IMR-90 (cell line): ENCODE measurements at regions not wholly inside any gene's neighbourhood (a gene's known extent, or its start where the extent isn't known, plus 50 kb on each side); places are given as distances from the start of the nearest gene placed in this dataset.

Source experiments
- ATAC-seq: fragments of 200-7000 bp; cut with Tn5 transposase; 2 replicates; pipeline ENCODE4 v1.9.1; 2020; ENCODE audit warnings: low read depth, mild to moderate bottlenecking, moderate library complexity
- BruUV-seq: library from RNA; stranded (reverse); fragments of 400-500 nt; replicated peaks from 2 replicates; lab custom pipeline; 2021; lab: Mats Ljungman, UMichigan
- CTCF ChIA-PET: fragments of 300-600 bp; formaldehyde crosslinking; extraction: SDS; loops from one replicate; lab custom pipeline; 2021; ENCODE audit warnings: antibody characterized with exemption; lab: Yijun Ruan, JAX
- POLR2A ChIA-PET: fragments of 300-600 bp; sonication (Branson Sonifier 250); formaldehyde crosslinking; loops from one replicate; lab custom pipeline; 2022; ENCODE audit warnings: antibody characterized with exemption; ENCODE audit not compliant: unreplicated experiment; lab: Charles Lee
- DNase-seq: peaks from one replicate; pipeline ENCODE4 v3.0.0; 2013
- H2AFZ ChIP-seq: replicated peaks from 2 replicates; pipeline ENCODE3; 2013; ENCODE audit warnings: low read length, mild to moderate bottlenecking; ENCODE audit not compliant: poor library complexity
- H2AK5ac ChIP-seq: 2 replicates; pipeline ENCODE4 v1.6.1; 2013; ENCODE audit warnings: low read depth, low read length, inconsistent platforms
- H2AK9ac ChIP-seq: replicated peaks from 2 replicates; pipeline ENCODE3; 2013; ENCODE audit warnings: mild to moderate bottlenecking, low read depth, low read length, moderate library complexity; ENCODE audit not compliant: poor library complexity
- H2BK120ac ChIP-seq: 2 replicates; pipeline ENCODE4 v1.6.1; 2013; ENCODE audit warnings: low read depth, low read length, inconsistent platforms
- H2BK15ac ChIP-seq: 3 replicates; pipeline ENCODE4 v1.6.1; 2013; ENCODE audit warnings: low read depth, low read length, inconsistent platforms
- H2BK20ac ChIP-seq: 2 replicates; pipeline ENCODE4 v1.6.1; 2013; ENCODE audit warnings: low read depth, mild to moderate bottlenecking, inconsistent platforms, low read length, moderate library complexity
- H2BK5ac ChIP-seq: 2 replicates; pipeline ENCODE4 v1.6.1; 2013; ENCODE audit warnings: mild to moderate bottlenecking, low read depth, low read length, inconsistent platforms; ENCODE audit not compliant: poor library complexity, severe bottlenecking
- H3K14ac ChIP-seq: replicated peaks from 2 replicates; pipeline ENCODE4 v1.6.1; 2013; ENCODE audit warnings: low read depth, low read length, inconsistent platforms
- H3K18ac ChIP-seq: 2 replicates; pipeline ENCODE4 v1.6.1; 2013; ENCODE audit warnings: low read depth, low read length, control low read depth
- H3K23ac ChIP-seq: 2 replicates; pipeline ENCODE4 v1.6.1; 2013; ENCODE audit warnings: low read depth, low read length, inconsistent platforms
- H3K27ac ChIP-seq: 2 replicates; pipeline ENCODE4 v1.5.1; 2013; ENCODE audit warnings: mild to moderate bottlenecking, control low read depth, low read length; ENCODE audit not compliant: insufficient read depth
- H3K27me3 ChIP-seq: 2 replicates; pipeline ENCODE4 v1.6.1; 2013; ENCODE audit warnings: low read length; ENCODE audit not compliant: control insufficient read depth, insufficient read depth
- H3K36me3 ChIP-seq: 2 replicates; pipeline ENCODE4 v1.6.1; 2013; ENCODE audit warnings: low read length, mixed read lengths; ENCODE audit not compliant: control insufficient read depth, insufficient read depth
- H3K4ac ChIP-seq: 2 replicates; pipeline ENCODE4 v1.6.1; 2013; ENCODE audit warnings: low read depth, low read length, inconsistent platforms
- H3K4me1 ChIP-seq: 2 replicates; pipeline ENCODE4 v1.6.1; 2013; ENCODE audit warnings: low read length, mixed read lengths; ENCODE audit not compliant: control insufficient read depth, insufficient read depth
- H3K4me2 ChIP-seq: 2 replicates; pipeline ENCODE4 v1.6.1; 2013; ENCODE audit warnings: low read depth, mild to moderate bottlenecking, control low read depth, low read length, moderate library complexity
- H3K4me3 ChIP-seq: 2 replicates; pipeline ENCODE4 v1.5.1; 2013; ENCODE audit warnings: low read depth, mild to moderate bottlenecking, control low read depth, low read length, moderate library complexity; ENCODE audit not compliant: insufficient read depth
- H3K56ac ChIP-seq: 2 replicates; pipeline ENCODE4 v1.6.1; 2013; ENCODE audit warnings: low read length, inconsistent platforms; ENCODE audit not compliant: insufficient read depth; ENCODE audit errors: extremely low read depth
- H3K79me1 ChIP-seq, 2 experiments: 2 replicates each; pipeline ENCODE4 v1.6.1; 2013; ENCODE audit warnings: low read length in 2 of 2, inconsistent platforms in 1 of 2, low read depth in 1 of 2
- H3K9ac ChIP-seq: 2 replicates; pipeline ENCODE4 v1.6.1; 2013; ENCODE audit warnings: low read depth, low read length, control low read depth
- H3K9me1 ChIP-seq: 2 replicates; pipeline ENCODE4 v1.6.1; 2013; ENCODE audit warnings: low read length, inconsistent platforms; ENCODE audit not compliant: insufficient read depth
- H3K9me3 ChIP-seq: 2 replicates; pipeline ENCODE4 v1.6.1; 2013; ENCODE audit warnings: low read length; ENCODE audit not compliant: control insufficient read depth, insufficient read depth
- H4K20me1 ChIP-seq: 2 replicates; pipeline ENCODE4 v1.6.1; 2013; ENCODE audit warnings: low read length, inconsistent platforms; ENCODE audit not compliant: insufficient read depth
- H4K5ac ChIP-seq: 2 replicates; pipeline ENCODE4 v1.6.1; 2013; ENCODE audit warnings: mild to moderate bottlenecking, low read depth, low read length, control low read depth
- H4K8ac ChIP-seq, 2 experiments: 2 replicates each; pipeline ENCODE4 v1.6.1; 2013; ENCODE audit warnings: low read depth in 2 of 2, low read length in 2 of 2, control low read depth in 1 of 2, inconsistent platforms in 1 of 2
- H4K91ac ChIP-seq: 2 replicates; pipeline ENCODE4 v1.6.1; 2013; ENCODE audit warnings: low read depth, low read length, inconsistent platforms; ENCODE audit not compliant: insufficient read depth
- CTCF ChIP-seq: conservative IDR thresholded peaks from 2 replicates; pipeline ENCODE4 v1.5.1; 2012; ENCODE audit warnings: mild to moderate bottlenecking, low read depth, low read length, improper control_type of control experiment
- FOS ChIP-seq: fragments of 150-350 bp; IDR thresholded peaks from 2 replicates; pipeline ENCODE4 v1.6.1; 2016; ENCODE audit warnings: low read depth, low read length
- MAFK ChIP-seq: IDR thresholded peaks from 2 replicates; pipeline ENCODE4 v1.6.1; 2012; ENCODE audit warnings: low read depth, low read length, improper control_type of control experiment
- POLR2A ChIP-seq: IDR thresholded peaks from 2 replicates; pipeline ENCODE4 v1.6.1; 2012; ENCODE audit warnings: mild to moderate bottlenecking, low read depth, low read length
- RFX5 ChIP-seq: IDR thresholded peaks from 2 replicates; pipeline ENCODE4 v1.8.0; 2012; ENCODE audit warnings: low read depth, mild to moderate bottlenecking, low read length, moderate library complexity
- USF2 ChIP-seq: fragments of 150-350 bp; IDR thresholded peaks from 2 replicates; pipeline ENCODE4 v1.6.1; 2017; ENCODE audit warnings: mild to moderate bottlenecking, antibody characterized with exemption, low read length, low read depth
- dilution Hi-C: fragments of 300-500 bp; cut with HindIII; formaldehyde crosslinking; loops from one replicate; pipeline ENCODE4 v1.14.3; 2018; ENCODE audit warnings: low sequenced_read_pairs; ENCODE audit not compliant: unreplicated experiment
- in situ Hi-C: fragments of 300-500 bp; cut with MboI; formaldehyde crosslinking; loops from 3 replicates; pipeline ENCODE4 v1.14.3; 2019; ENCODE audit warnings: low sequenced_read_pairs, inconsistent platforms, mixed read lengths
- intact Hi-C: fragments of 100-400 bp; cut with micrococcal nuclease; formaldehyde crosslinking; loops from 2 replicates; pipeline ENCODE4 v1.10.0; 2022

GRCh38 chr18:67577386-67577785 lies 60.9 kb upstream of the DSEL start:
- Histone ChIP-seq H4K8ac (no peak overlapping the region), H4K20me1 (no peaks in the 10 kb centered on the region)

More at GRCh38 chr18:67577386-67577785, 60.9 kb upstream of the DSEL start:
- intact Hi-C loops, result no loop called here
- H2BK20ac ChIP-seq, result no peak overlapping the region
- no peak overlapping the region for H4K91ac ChIP-seq
- H3K23ac ChIP-seq, result no peak overlapping the region
- no peaks in the 10 kb centered on the region for H3K4me1 ChIP-seq
- no peak overlapping the region for H2BK120ac ChIP-seq
- H3K14ac ChIP-seq, result no peak overlapping the region
- H3K56ac ChIP-seq, result no peak overlapping the region
- ChIA-PET CTCF (interaction anchor here (1.0 to 1.2 kb wide), 2 partner anchors 13 kb away, joined by 4 to 6 read pairs; no protein-coding TSS in a partner anchor), POLR2A (no interaction called here)
- ATAC-seq, result no peak
- dilution Hi-C loops, result no loop called here
- no peaks in the 10 kb centered on the region for H3K27me3 ChIP-seq
- H2AK9ac ChIP-seq, result no peak overlapping the region
- no peaks in the 10 kb centered on the region for H3K36me3 ChIP-seq
- no peak overlapping the region for H2AK5ac ChIP-seq
- H3K9me1 ChIP-seq, result no peaks in the 10 kb centered on the region
- H3K4me3 ChIP-seq, result no peak overlapping the region
- no peaks in the 10 kb centered on the region for H3K79me1 ChIP-seq
- no peak overlapping the region for H2AFZ ChIP-seq
- no peak overlapping the region for H4K5ac ChIP-seq
- TF ChIP-seq RFX5 (no peak), FOS (no peak), USF2 (no peak), CTCF (no peak), POLR2A (no peak), MAFK (no peak)
- no peaks in the 10 kb centered on the region for H3K9me3 ChIP-seq
- H3K18ac ChIP-seq, result no peak overlapping the region
- H3K4me2 ChIP-seq, result no peak overlapping the region
- no peak overlapping the region for H3K4ac ChIP-seq
- DNase-seq, result peak; percentile 44
- H3K27ac ChIP-seq, result no peak overlapping the region
- no peak overlapping the region for H3K9ac ChIP-seq
- H2BK15ac ChIP-seq, result no peak overlapping the region
- in situ Hi-C loops, result no loop called here
- no TSS peak for BruUV-seq
- H2BK5ac ChIP-seq, result no peak overlapping the region
